Astrocyte (in vitro differentiated cells and primary cell): ENCODE measurements at regions not wholly inside any gene's neighbourhood (a gene's known extent, or its start where the extent isn't known, plus 50 kb on each side); places are given as distances from the start of the nearest gene placed in this dataset.

Experiments
- DNase-seq: peaks from one replicate; pipeline ENCODE4 v3.0.0-alpha.2; 2010; ENCODE audit warnings: low read depth
- FAIRE-seq: peaks from 2 replicates; lab custom pipeline; 2011; peaks lifted over from hg19 to GRCh38; lab: Jason Lieb, UNC
- H2AFZ ChIP-seq: 2 replicates; pipeline ENCODE4 v1.6.0; 2012; ENCODE audit warnings: low read depth, low read length, inconsistent platforms
- H3K27ac ChIP-seq: 2 replicates; pipeline ENCODE4 v1.5.1; 2011; ENCODE audit warnings: low read depth, low read length, inconsistent platforms
- H3K27me3 ChIP-seq: 2 replicates; pipeline ENCODE4 v1.6.0; 2011; ENCODE audit warnings: low read length, inconsistent platforms; ENCODE audit not compliant: insufficient read depth
- H3K36me3 ChIP-seq: 2 replicates; pipeline ENCODE4 v1.5.1; 2011; ENCODE audit warnings: low read length, inconsistent platforms; ENCODE audit not compliant: insufficient read depth
- H3K4me1 ChIP-seq: 2 replicates; pipeline ENCODE4 v1.5.1; 2011; ENCODE audit warnings: low read length, inconsistent platforms; ENCODE audit not compliant: insufficient read depth
- H3K4me2 ChIP-seq: 2 replicates; pipeline ENCODE4 v1.6.0; 2012; ENCODE audit warnings: low read length, inconsistent platforms
- H3K4me3 ChIP-seq: 2 replicates; pipeline ENCODE4 v1.5.1; 2011; ENCODE audit warnings: low read depth, mild to moderate bottlenecking, low read length, inconsistent platforms; ENCODE audit not compliant: insufficient read depth
- H3K79me2 ChIP-seq: 2 replicates; pipeline ENCODE4 v1.6.0; 2012; ENCODE audit warnings: mild to moderate bottlenecking, low read length, inconsistent platforms; ENCODE audit not compliant: insufficient read depth
- H3K9ac ChIP-seq: 2 replicates; pipeline ENCODE4 v1.6.0; 2012; ENCODE audit warnings: mild to moderate bottlenecking, low read length, inconsistent platforms
- H3K9me3 ChIP-seq: 2 replicates; pipeline ENCODE4 v1.5.1; 2012; ENCODE audit warnings: low read depth, mild to moderate bottlenecking, low read length, inconsistent platforms; ENCODE audit not compliant: insufficient read depth
- H4K20me1 ChIP-seq: 2 replicates; pipeline ENCODE4 v1.6.0; 2012; ENCODE audit warnings: low read length, inconsistent platforms; ENCODE audit not compliant: insufficient read depth
- H3K27ac Mint-ChIP-seq: one replicate; pipeline ENCODE4 v1.8.0; 2021; ENCODE audit warnings: mild to moderate bottlenecking, mixed read lengths; ENCODE audit not compliant: unreplicated experiment
- H3K27me3 Mint-ChIP-seq: one replicate; pipeline ENCODE4 v1.8.0; 2021; ENCODE audit warnings: low read depth, mixed read lengths; ENCODE audit not compliant: unreplicated experiment
- H3K36me3 Mint-ChIP-seq: one replicate; pipeline ENCODE4 v1.8.0; 2021; ENCODE audit warnings: low read depth, mixed read lengths; ENCODE audit not compliant: unreplicated experiment
- H3K4me1 Mint-ChIP-seq: one replicate; pipeline ENCODE4 v1.8.0; 2021; ENCODE audit warnings: low read depth, mixed read lengths; ENCODE audit not compliant: unreplicated experiment
- H3K4me3 Mint-ChIP-seq: one replicate; pipeline ENCODE4 v1.8.0; 2021; ENCODE audit warnings: mild to moderate bottlenecking, moderate library complexity, mixed read lengths; ENCODE audit not compliant: unreplicated experiment
- H3K9me3 Mint-ChIP-seq: one replicate; pipeline ENCODE4 v1.8.0; 2021; ENCODE audit warnings: mild to moderate bottlenecking, mixed read lengths; ENCODE audit not compliant: unreplicated experiment
- EZH2 ChIP-seq: IDR thresholded peaks from 2 replicates; pipeline ENCODE4 v1.6.1; 2012; ENCODE audit warnings: mild to moderate bottlenecking, low read length, inconsistent platforms; ENCODE audit not compliant: insufficient read depth
- TF ChIP-seq, protein P1 (sequence below): IDR thresholded peaks from 2 replicates; pipeline ENCODE4 v1.5.1; 2011; ENCODE audit warnings: low read depth, mild to moderate bottlenecking, inconsistent platforms, low read length, moderate library complexity; ENCODE audit not compliant: insufficient read depth

GRCh38 chr1:109826446-109826845, 62.7 kb upstream of the EPS8L3 start:
- Histone ChIP-seq H3K79me2 (no peaks in the 10 kb centered on the region), H3K4me3 (no peak overlapping the region), H2AFZ (no peak overlapping the region), H3K9ac (no peak overlapping the region), H3K36me3 (no peaks in the 10 kb centered on the region), H3K9me3 (no peaks in the 10 kb centered on the region), H4K20me1 (no peaks in the 10 kb centered on the region), H3K4me1 (peaks cover 22% of the 10 kb centered on the region), H3K4me2 (no peak overlapping the region), H3K27me3 (no peaks in the 10 kb centered on the region), H3K27ac (no peak overlapping the region)
- no peak for FAIRE-seq
- H3K36me3 Mint-ChIP-seq, result no peaks in the 10 kb centered on the region
- H3K27ac Mint-ChIP-seq, result no peak overlapping the region
- H3K4me1 Mint-ChIP-seq, result peaks cover 22% of the 10 kb centered on the region
- TF ChIP-seq EZH2, result no peak
- TF ChIP-seq, protein P1, sequence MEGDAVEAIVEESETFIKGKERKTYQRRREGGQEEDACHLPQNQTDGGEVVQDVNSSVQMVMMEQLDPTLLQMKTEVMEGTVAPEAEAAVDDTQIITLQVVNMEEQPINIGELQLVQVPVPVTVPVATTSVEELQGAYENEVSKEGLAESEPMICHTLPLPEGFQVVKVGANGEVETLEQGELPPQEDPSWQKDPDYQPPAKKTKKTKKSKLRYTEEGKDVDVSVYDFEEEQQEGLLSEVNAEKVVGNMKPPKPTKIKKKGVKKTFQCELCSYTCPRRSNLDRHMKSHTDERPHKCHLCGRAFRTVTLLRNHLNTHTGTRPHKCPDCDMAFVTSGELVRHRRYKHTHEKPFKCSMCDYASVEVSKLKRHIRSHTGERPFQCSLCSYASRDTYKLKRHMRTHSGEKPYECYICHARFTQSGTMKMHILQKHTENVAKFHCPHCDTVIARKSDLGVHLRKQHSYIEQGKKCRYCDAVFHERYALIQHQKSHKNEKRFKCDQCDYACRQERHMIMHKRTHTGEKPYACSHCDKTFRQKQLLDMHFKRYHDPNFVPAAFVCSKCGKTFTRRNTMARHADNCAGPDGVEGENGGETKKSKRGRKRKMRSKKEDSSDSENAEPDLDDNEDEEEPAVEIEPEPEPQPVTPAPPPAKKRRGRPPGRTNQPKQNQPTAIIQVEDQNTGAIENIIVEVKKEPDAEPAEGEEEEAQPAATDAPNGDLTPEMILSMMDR, result no peak
- H3K9me3 Mint-ChIP-seq, result peaks cover 7% of the 10 kb centered on the region
- DNase-seq, result no peak
- peaks cover 8% of the 10 kb centered on the region for H3K27me3 Mint-ChIP-seq
- no peak overlapping the region for H3K4me3 Mint-ChIP-seq

- H3K27me3 ChIP-seq, result no peaks in the 10 kb centered on the region
- no peaks in the 10 kb centered on the region for H3K9me3 ChIP-seq
- H3K36me3 ChIP-seq, result no peaks in the 10 kb centered on the region
- Mint-ChIP-seq H3K36me3 (no peaks in the 10 kb centered on the region), H3K4me3 (no peak overlapping the region), H3K27ac (no peak overlapping the region), H3K9me3 (peaks cover 6% of the 10 kb centered on the region), H3K27me3 (peaks cover 8% of the 10 kb centered on the region), H3K4me1 (peaks cover 29% of the 10 kb centered on the region)
- H3K9ac ChIP-seq, result no peak overlapping the region
- H2AFZ ChIP-seq, result peak overlapping the region; percentile 55
- peak overlapping the region; percentile 5 for H3K4me2 ChIP-seq
- no peak for FAIRE-seq
- no peaks in the 10 kb centered on the region for H3K79me2 ChIP-seq
- no peak for DNase-seq
- H4K20me1 ChIP-seq, result no peaks in the 10 kb centered on the region
- H3K4me1 ChIP-seq, result peaks cover 28% of the 10 kb centered on the region
- H3K4me3 ChIP-seq, result no peak overlapping the region
- TF ChIP-seq, protein P1, result no peak
- TF ChIP-seq EZH2, result no peak
- H3K27ac ChIP-seq, result no peak overlapping the region
Measured at GRCh38 chr1:109824349-109825115, 60.8 kb upstream of the EPS8L3 start.
